SK-N-SH (cell line): ENCODE measurements at regions not wholly inside any gene's neighbourhood (a gene's known extent, or its start where the extent isn't known, plus 50 kb on each side); places are given as distances from the start of the nearest gene placed in this dataset.

Experiments
- CTCF ChIA-PET: fragments of 300-600, 350-600 bp; formaldehyde crosslinking; extraction: SDS; loops from one replicate; lab custom pipeline; 2021; lab: Yijun Ruan, JAX
- POLR2A ChIA-PET: fragments of 350-600 bp; sonication (Branson Sonifier 250); formaldehyde crosslinking; extraction: SDS; loops from one replicate; lab custom pipeline; 2020; ENCODE audit warnings: antibody characterized with exemption, inconsistent platforms; lab: Yijun Ruan, JAX
- DNase-seq: peaks from one replicate; pipeline ENCODE4 v3.0.0; 2012
- H2AFZ ChIP-seq: fragments of 200-600 bp; sonication (generic); 2 replicates; pipeline ENCODE4 v1.8.1; 2016; ENCODE audit warnings: antibody characterized with exemption, mild to moderate bottlenecking, low read depth
- H3F3A ChIP-seq: fragments of 200-600 bp; sonication (generic); replicated peaks from 2 replicates; pipeline ENCODE3; 2016; ENCODE audit warnings: antibody characterized with exemption, mild to moderate bottlenecking; ENCODE audit not compliant: insufficient read depth
- H3K27ac ChIP-seq, 2 experiments: fragments of 200-500 bp in 1 of 2; fragments of 200-600 bp in 1 of 2; sonication (Bioruptor generic) in 1 of 2; sonication (generic), shearing (Covaris generic) in 1 of 2; 2 replicates each; pipeline versions ENCODE4 v1.5.1 to v1.6.1; 2014 to 2016; ENCODE audit warnings: low read depth in 2 of 2, inconsistent platforms in 1 of 2, low read length in 1 of 2, mild to moderate bottlenecking in 1 of 2, mixed read lengths in 1 of 2
- H3K27me3 ChIP-seq: fragments of 200-600 bp; sonication (generic), shearing (Covaris generic); 2 replicates; pipeline ENCODE4 v1.6.1; 2016; ENCODE audit warnings: mixed run types; ENCODE audit not compliant: insufficient read depth
- H3K36me3 ChIP-seq, 2 experiments: fragments of 200-500 bp in 1 of 2; fragments of 200-600 bp in 1 of 2; sonication (Bioruptor generic) in 1 of 2; sonication (generic) in 1 of 2; replicated peaks in 1 of 2; 2 replicates each; pipeline versions ENCODE3 to v1.5.1; 2014 to 2016; ENCODE audit warnings: low read length in 1 of 2, mild to moderate bottlenecking in 1 of 2; ENCODE audit not compliant: insufficient read depth in 2 of 2, control insufficient read depth in 1 of 2
- H3K4me1 ChIP-seq, 2 experiments: fragments of 200-500 bp in 1 of 2; fragments of 200-600 bp in 1 of 2; sonication (Bioruptor generic) in 1 of 2; sonication (generic), shearing (Covaris generic) in 1 of 2; 2 replicates each; pipeline versions ENCODE4 v1.5.1 to v1.6.1; 2014 to 2016; ENCODE audit warnings: low read depth in 1 of 2, low read length in 1 of 2, mixed run types in 1 of 2; ENCODE audit not compliant: insufficient read depth in 2 of 2, control insufficient read depth in 1 of 2
- H3K4me2 ChIP-seq: fragments of 200-600 bp; sonication (generic), shearing (Covaris generic); 2 replicates; pipeline ENCODE4 v1.6.1; 2017; ENCODE audit warnings: mixed run types
- H3K4me3 ChIP-seq, 2 experiments: fragments of 200-500 bp in 1 of 2; fragments of 200-600 bp in 1 of 2; sonication (Bioruptor generic) in 1 of 2; sonication (generic), shearing (Covaris generic) in 1 of 2; 2 replicates each; pipeline versions ENCODE4 v1.5.1 to v1.8.1; 2014 to 2016; ENCODE audit warnings: low read depth in 2 of 2, inconsistent platforms in 1 of 2, low read length in 1 of 2, mild to moderate bottlenecking in 1 of 2, mixed read lengths in 1 of 2, moderate library complexity in 1 of 2
- H3K79me2 ChIP-seq: fragments of 200-600 bp; sonication (generic); 2 replicates; pipeline ENCODE4 v1.8.1; 2017; ENCODE audit warnings: mild to moderate bottlenecking; ENCODE audit not compliant: insufficient read depth
- H3K9ac ChIP-seq: fragments of 200-600 bp; sonication (generic); 2 replicates; pipeline ENCODE4 v1.6.1; 2017; ENCODE audit warnings: mixed run types
- H3K9me2 ChIP-seq: fragments of 200-600 bp; sonication (generic); 2 replicates; pipeline ENCODE4 v1.6.1; 2017; ENCODE audit warnings: mixed run types
- H3K9me3 ChIP-seq: fragments of 200-600 bp; sonication (generic); 2 replicates; pipeline ENCODE4 v1.6.1; 2017; ENCODE audit warnings: mixed run types, mild to moderate bottlenecking, moderate library complexity
- H4K20me1 ChIP-seq: fragments of 200-600 bp; sonication (generic); 2 replicates; pipeline ENCODE4 v1.6.1; 2017; ENCODE audit warnings: mild to moderate bottlenecking, mixed run types; ENCODE audit not compliant: insufficient read depth
- CHD2 ChIP-seq: fragments of 150-350 bp; IDR thresholded peaks from 2 replicates; pipeline ENCODE4 v1.6.1; 2018; ENCODE audit warnings: low read length; ENCODE audit not compliant: partially characterized antibody
- EP300 ChIP-seq, 2 experiments: IDR thresholded peaks; 2 replicates each; pipeline versions ENCODE4 v1.4.0 to v1.6.1; 2012; ENCODE audit warnings: borderline replicate concordance in 1 of 2, low read depth in 1 of 2, low read length in 1 of 2
- EZH2phosphoT487 ChIP-seq: fragments of 200-600 bp; sonication (generic); IDR thresholded peaks from 2 replicates; pipeline ENCODE4 v1.6.1; 2017; ENCODE audit warnings: low read depth, mixed run types, mild to moderate bottlenecking, antibody characterized with exemption, moderate library complexity, borderline replicate concordance
- FOXJ3 ChIP-seq: sonication (generic); formaldehyde crosslinking; IDR thresholded peaks from 2 replicates; pipeline ENCODE4 v1.5.1; 2020; ENCODE audit warnings: mild to moderate bottlenecking, missing genetic modification reagents
- GATA2 ChIP-seq: sonication (generic); formaldehyde crosslinking; IDR thresholded peaks from 2 replicates; pipeline ENCODE4 v1.5.0; 2020; ENCODE audit warnings: mild to moderate bottlenecking, missing genetic modification reagents
- JUND ChIP-seq: IDR thresholded peaks from 2 replicates; pipeline ENCODE4 v1.4.0; 2012
- MEF2A ChIP-seq: IDR thresholded peaks from 2 replicates; pipeline ENCODE4 v1.4.0; 2012; ENCODE audit warnings: low read depth, borderline replicate concordance
- POLR2AphosphoS5 ChIP-seq: IDR thresholded peaks from 2 replicates; pipeline ENCODE4 v1.6.1; 2012; ENCODE audit warnings: low read depth, low read length
- RAD21 ChIP-seq: IDR thresholded peaks from 2 replicates; pipeline ENCODE4 v1.6.1; 2012; ENCODE audit warnings: mild to moderate bottlenecking, low read length
- RCOR1 ChIP-seq: fragments of 150-350 bp; IDR thresholded peaks from 2 replicates; pipeline ENCODE4 v1.6.1; 2017; ENCODE audit warnings: antibody characterized with exemption, low read length
- RXRA ChIP-seq: IDR thresholded peaks from 2 replicates; pipeline ENCODE4 v1.4.0; 2012; ENCODE audit warnings: low read depth, mild to moderate bottlenecking, borderline replicate concordance
- SMC3 ChIP-seq: IDR thresholded peaks from 2 replicates; pipeline ENCODE4 v1.6.1; 2012; ENCODE audit warnings: low read depth, low read length, improper control_type of control experiment
- TAF1 ChIP-seq: IDR thresholded peaks from 2 replicates; pipeline ENCODE4 v1.6.1; 2012; ENCODE audit warnings: low read depth, mild to moderate bottlenecking, low read length, moderate library complexity, borderline replicate concordance
- TCF12 ChIP-seq: IDR thresholded peaks from 2 replicates; pipeline ENCODE4 v1.4.0; 2012
- USF1 ChIP-seq: IDR thresholded peaks from 2 replicates; pipeline ENCODE4 v1.4.0; 2012; ENCODE audit warnings: low read depth, borderline replicate concordance
- YY1 ChIP-seq: IDR thresholded peaks from 2 replicates; pipeline ENCODE4 v1.4.0; 2012; ENCODE audit warnings: low read depth, mild to moderate bottlenecking
- ZBTB33 ChIP-seq: IDR thresholded peaks from 2 replicates; pipeline ENCODE4 v1.4.0; 2012; ENCODE audit warnings: low read depth, borderline replicate concordance
- WGBS: methylation state at CpG from one replicate; pipeline ENCODE4 v1.1.6; 2017; ENCODE audit warnings: low lambda C conversion rate; 5-methylcytosine and 5-hydroxymethylcytosine counted together

GRCh38 chr2:235229236-235229635 is 264.6 kb upstream of the AGAP1 start:
- H3F3A ChIP-seq = no peaks in the 10 kb centered on the region
- 22% methylated on average over 2 of the region's 3 CpGs for WGBS
- H3K9me2 ChIP-seq = no peaks in the 10 kb centered on the region
- no peaks in the 10 kb centered on the region; the same call in 1 of the 2 replicates for H3K27me3 ChIP-seq
- no peak for DNase-seq
- H3K4me1 ChIP-seq = peaks cover 0 to 52% of the 10 kb centered on the region in 2 experiments; a peak in 2 of 4 replicates
- TF ChIP-seq FOXJ3 (no peak), TCF12 (no peak), JUND (no peak), RAD21 (no peak), SMC3 (no peak), YY1 (no peak), TAF1 (no peak), RXRA (no peak), POLR2AphosphoS5 (no peak), CHD2 (no peak), EZH2phosphoT487 (no peak)
- H3K27ac ChIP-seq = no peak overlapping the region
- H3K36me3 ChIP-seq = no peaks in the 10 kb centered on the region
- POLR2A ChIA-PET = no interaction called here
- no peak overlapping the region for H3K4me2 ChIP-seq
- no peaks in the 10 kb centered on the region for H4K20me1 ChIP-seq
- no peak overlapping the region for H3K9ac ChIP-seq
- no peaks in the 10 kb centered on the region for H3K9me3 ChIP-seq
- no peak overlapping the region for H2AFZ ChIP-seq
- H3K79me2 ChIP-seq = no peaks in the 10 kb centered on the region
- H3K4me3 ChIP-seq = no peak overlapping the region
- CTCF ChIA-PET = no interaction called here

- Histone ChIP-seq H3K4me3 (no peak overlapping the region), H3K4me1 (peaks cover 0 to 36% of the 10 kb centered on the region in 2 experiments; a peak in 3 of 4 replicates), H3K27me3 (no peaks in the 10 kb centered on the region; the same call in 1 of the 2 replicates), H4K20me1 (no peaks in the 10 kb centered on the region), H3K9ac (no peak overlapping the region), H3K36me3 (no peaks in the 10 kb centered on the region), H3K79me2 (no peaks in the 10 kb centered on the region), H3K4me2 (no peak overlapping the region), H2AFZ (no peak overlapping the region), H3K9me3 (no peaks in the 10 kb centered on the region), H3K9me2 (no peaks in the 10 kb centered on the region), H3F3A (no peaks in the 10 kb centered on the region), H3K27ac (peak overlapping the region in 1 of 2 experiments; percentile 47; a peak in 2 of 4 replicates)
- WGBS = 45% methylated on average over 8 of the region's 8 CpGs
- DNase-seq = peak; percentile 35
- ChIA-PET POLR2A (no interaction called here), CTCF (interaction anchor here (1.5 to 1.7 kb wide), 2 partner anchors 363 to 515 kb away, joined by 3 read pairs; no protein-coding TSS in a partner anchor)
- peak in 1 of 2 experiments; percentile 70; a peak in 1 of 4 replicates for TF ChIP-seq EP300 (IDR thresholded peaks at IDR 0.05; ENCODE audit: borderline replicate concordance in 1 of 2, low read depth in 1 of 2, low read length in 1 of 2)
- no peak for TF ChIP-seq MEF2A
- TF ChIP-seq USF1 = no peak
- TF ChIP-seq GATA2 (CRISPR knock-in tag) = peak; percentile 58; the same call in 1 of the 2 replicates
- TF ChIP-seq ZBTB33 = no peak
- TF ChIP-seq RCOR1 = peak; percentile 79
Observed at GRCh38 chr2:235230821-235231601, 262.8 kb upstream of the AGAP1 start.
